SK-N-SH (cell line): ENCODE measurements at regions not wholly inside any gene's neighbourhood (a gene's known extent, or its start where the extent isn't known, plus 50 kb on each side); places are given as distances from the start of the nearest gene placed in this dataset.
"Not testable (repeated sequence)": the region's sequence is repeated elsewhere in the genome, so short reads cannot be mapped to it uniquely, and the experiment has no call there.

Experiments
- POLR2AphosphoS5 ChIP-seq: IDR thresholded peaks from 2 replicates; pipeline ENCODE4 v1.6.1; 2012; ENCODE audit warnings: low read depth, low read length
- RXRA ChIP-seq: IDR thresholded peaks from 2 replicates; pipeline ENCODE4 v1.4.0; 2012; ENCODE audit warnings: low read depth, mild to moderate bottlenecking, borderline replicate concordance
- YY1 ChIP-seq: IDR thresholded peaks from 2 replicates; pipeline ENCODE4 v1.4.0; 2012; ENCODE audit warnings: low read depth, mild to moderate bottlenecking

GRCh38 chr9:38487418-38488155 is 63.3 kb upstream of the IGFBPL1 start:
- TF ChIP-seq YY1, POLR2AphosphoS5, RXRA: not testable (repeated sequence)
